ENCODE measurements at regions not wholly inside any gene's neighbourhood (a gene's known extent, or its start where the extent isn't known, plus 50 kb on each side); places are given as distances from the start of the nearest gene placed in this dataset.

DNA sequence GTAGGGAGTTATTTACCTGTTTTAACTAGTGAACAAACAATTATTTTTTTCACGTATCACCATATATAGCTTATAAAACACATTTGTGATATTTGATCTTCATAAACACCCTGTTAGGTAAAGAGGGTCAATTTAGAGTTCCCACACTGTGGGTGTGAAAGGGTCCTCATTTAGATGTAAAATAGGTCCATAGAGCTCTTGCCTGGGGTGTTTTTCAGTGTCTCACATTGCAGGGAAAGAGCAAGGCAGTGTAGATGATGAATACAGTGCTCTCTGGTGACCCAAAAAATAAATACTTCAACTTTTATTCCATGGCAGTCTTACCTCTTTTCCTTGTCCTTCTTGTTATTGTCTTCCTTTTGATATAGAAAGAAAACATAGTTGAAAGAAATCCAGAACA is 403.2 kb upstream of the SGCD start:
- DNase-seq (ENCODE audit: low spot score), result no peak

DNA sequence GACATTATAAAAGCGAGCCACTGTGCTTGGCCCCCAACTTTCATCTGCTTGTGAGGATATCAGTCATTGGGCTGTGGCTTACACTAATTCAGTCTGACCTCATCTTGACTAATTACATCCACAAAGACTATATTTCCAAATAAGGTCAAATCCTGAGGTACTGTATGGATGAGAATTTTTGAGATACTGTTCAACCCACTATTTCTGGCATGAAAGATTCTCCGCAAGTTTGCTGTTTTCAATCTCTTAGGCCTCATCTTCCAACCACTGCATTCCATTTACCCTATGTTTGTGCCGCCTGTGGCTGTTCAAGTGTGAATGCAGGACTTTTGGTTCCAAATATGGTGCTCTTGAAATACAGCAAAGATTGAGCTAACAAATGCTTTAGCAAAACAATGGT is 400.9 kb upstream of the SGCD start:
- peak; percentile 32 for DNase-seq (ENCODE audit: low spot score)

DNA sequence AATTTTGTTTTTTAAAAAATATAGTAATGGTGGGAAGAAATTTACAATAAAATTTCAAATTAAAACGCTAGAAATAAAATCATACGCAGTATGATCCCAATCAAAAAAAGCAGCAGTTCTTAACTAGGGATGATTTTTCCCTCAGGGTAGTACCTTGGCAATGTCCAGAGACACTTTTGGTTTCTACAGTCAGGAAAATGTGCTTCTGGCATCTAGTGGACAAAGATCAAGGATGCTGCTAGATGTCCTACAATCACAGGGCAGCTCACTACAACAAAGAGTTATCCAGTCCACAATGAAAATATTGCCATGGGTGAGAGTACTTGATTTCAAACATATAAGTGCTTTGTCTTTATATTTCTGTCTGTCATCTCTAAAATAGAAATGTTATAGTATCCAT is 400.2 kb upstream of the SGCD start:
- no peak for DNase-seq (ENCODE audit: low spot score)

DNA sequence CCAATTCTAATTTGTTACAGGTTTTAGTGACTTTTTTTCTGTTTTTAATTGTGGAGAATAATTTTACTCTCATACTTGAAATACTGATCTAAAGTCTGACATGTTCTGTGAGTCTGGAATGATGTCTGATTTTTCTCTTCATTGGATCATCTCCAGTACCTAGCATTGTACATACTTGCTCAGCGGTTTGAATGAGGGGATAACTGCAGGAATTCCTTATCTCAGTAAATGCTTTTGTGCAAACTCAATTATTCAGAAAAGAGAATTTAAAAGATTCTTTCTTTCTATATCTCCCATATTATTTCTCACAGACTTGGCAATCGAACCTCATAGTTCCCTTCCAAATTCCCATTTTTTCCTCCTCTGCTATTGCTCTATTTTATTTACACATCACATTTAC is 397.9 kb upstream of the SGCD start:
- peak; percentile 16 for DNase-seq (ENCODE audit: low spot score)

DNA sequence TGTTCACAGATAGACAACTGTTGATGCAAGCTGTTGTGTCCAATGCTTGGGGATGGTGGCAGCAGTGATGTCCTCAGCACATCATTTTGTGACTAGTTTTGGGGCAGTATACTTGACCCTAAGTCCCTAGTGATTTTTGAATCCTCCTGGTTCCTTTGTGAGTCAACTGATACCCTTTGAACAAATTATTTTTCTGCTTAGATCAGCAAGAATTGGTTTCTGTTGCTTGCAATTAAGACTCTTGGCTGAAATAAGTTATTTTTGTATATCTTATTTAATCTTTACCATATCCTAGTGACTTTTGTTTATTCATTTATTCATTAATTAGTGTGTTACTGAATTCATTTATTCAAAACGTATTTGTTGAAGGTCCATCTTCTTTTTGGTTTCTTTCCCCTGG is 392.0 kb upstream of the SGCD start:
- DNase-seq (ENCODE audit: low spot score), result no peak

DNA sequence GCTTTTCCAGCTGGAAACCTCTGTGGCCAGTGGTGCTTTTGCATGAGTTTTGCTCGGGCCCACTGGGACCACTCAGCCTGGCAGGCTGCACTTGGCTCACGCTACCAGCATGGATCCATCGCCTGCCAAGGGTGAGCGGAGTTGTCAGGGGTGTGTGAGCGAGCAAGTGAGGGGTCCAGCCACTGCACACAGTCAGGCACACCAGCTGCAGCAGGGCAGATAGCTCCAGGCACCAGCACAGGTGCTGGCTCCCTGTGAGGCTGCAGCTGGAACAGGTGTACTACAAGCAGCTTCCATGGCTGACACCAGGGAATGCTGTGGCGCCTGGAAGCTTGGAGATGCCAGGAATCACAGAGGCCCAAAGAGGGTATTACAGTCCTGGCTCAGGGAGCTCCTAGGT is 391.2 kb upstream of the SGCD start:
- no peak for DNase-seq (ENCODE audit: low spot score)

DNA sequence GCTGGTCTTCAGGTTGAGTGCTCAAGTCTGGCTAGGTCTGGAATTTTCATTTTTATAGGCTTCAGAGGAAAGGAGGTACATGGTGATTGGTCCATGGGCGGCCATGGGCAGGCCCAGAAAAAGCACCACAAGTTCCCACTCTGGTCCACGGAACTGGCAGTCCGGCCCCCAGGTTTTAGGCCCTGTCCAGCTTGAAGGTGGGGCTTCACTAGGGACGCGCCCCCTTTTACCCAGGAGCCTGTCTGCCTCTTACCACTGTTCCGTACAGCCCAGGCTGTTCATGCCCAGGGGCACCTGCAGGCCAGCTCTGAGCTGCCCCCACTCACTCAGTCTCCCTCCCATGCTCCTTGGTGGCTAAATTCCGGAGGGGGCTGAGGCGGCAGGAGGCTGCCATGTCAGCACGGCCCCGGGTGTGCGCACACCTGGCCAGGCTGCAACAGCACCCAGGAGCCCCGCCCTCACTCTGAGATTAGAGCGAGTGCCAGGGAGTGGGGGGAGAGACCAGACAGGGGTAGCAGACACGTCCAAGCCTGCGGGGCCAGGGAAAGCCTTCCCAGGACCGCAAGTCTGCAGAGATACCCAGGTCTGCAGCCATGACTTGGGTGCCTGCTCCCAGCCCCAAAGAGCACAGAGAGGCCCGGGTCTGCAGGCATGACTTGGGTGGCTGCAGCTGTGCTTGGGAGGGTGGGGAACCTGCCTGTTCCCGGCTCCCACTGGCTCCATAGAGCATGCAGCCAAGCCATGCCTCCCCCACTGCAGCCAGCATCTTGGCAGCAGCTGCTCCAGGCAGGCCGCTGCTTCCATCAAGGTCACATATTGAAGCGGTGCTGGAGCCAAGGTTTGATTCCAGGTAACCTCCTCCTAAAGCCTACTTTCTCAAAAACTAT is 390.2 kb upstream of the SGCD start:
- DNase-seq (ENCODE audit: low spot score), result no peak

DNA sequence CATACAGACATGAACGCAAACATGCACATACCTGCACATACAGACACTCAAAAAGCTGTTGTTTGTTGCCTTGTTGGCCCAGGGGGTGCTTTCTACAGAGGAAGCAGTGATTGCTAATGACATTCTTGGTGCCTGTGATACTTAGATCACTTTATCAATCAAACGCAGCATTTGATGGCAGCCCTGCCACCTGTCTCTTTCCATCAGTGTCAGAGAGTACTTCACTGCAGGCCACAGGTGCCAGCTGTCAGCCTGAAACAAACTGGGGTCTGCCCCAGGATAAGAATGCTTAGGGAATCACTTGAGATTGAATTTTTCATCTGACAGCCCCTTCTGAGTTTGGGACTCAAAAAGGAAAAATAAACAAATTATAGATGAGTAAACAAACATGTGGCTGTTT is 388.9 kb upstream of the SGCD start:
- DNase-seq (ENCODE audit: low spot score), result no peak

DNA sequence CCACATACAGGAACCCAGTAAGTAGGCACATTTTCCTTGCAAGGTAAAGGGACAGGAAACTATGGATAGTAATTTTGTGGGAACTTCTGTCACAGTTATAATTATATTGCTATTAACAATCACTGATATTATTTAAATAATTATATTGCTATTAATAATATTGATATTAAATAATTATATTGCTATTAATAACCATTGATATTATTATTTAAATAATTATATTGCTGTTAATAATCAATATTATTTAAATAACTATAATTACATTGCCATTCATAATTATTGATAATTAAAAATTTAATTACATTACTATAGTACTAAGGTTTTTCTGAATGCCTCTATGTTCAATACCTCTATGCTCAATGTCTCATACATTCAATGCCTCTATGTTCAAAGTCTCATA is 385.6 kb upstream of the SGCD start:
- DNase-seq (ENCODE audit: low spot score), result no peak

DNA sequence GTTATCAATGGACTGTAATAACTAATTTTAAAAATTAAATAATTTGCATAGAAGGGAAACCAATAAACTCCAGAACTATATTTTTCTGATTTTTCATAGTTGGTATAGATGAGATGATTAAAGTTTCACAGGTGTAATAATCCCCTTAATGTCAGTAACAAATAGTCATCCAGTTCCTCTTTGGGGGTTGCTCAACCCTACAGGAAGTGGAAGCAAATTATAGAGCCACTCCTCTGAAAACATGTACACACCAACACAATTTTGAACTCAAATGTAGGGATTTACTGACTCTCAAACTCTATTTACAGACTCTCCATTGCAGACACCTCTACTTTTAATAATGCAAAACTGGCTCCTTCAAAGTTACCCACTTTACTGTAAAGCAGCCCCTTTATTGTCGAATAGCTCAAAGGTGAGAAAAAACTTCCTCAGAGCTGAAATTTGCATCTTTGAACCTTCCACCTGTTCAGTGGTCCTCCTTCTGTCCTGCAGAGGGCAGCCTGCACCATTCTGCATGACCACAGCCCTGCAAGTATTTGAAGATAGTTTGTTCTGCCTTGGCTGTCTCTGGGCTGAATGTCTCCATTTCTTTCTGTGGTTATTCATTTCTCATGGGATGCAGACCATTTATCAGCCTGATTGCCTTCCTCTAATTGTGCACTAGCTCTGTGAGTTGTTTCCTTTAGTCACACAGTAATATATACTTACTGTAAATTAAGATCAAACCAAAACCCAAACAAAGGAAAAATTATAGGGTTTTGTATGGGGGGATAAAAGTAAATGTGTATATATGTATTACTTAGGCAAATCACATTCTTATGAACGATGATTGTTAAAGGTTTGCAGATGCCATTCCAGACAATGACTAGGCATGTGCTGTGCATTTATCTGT is 383.2 kb upstream of the SGCD start:
- peak; percentile 72 for DNase-seq (ENCODE audit: low spot score)

DNA sequence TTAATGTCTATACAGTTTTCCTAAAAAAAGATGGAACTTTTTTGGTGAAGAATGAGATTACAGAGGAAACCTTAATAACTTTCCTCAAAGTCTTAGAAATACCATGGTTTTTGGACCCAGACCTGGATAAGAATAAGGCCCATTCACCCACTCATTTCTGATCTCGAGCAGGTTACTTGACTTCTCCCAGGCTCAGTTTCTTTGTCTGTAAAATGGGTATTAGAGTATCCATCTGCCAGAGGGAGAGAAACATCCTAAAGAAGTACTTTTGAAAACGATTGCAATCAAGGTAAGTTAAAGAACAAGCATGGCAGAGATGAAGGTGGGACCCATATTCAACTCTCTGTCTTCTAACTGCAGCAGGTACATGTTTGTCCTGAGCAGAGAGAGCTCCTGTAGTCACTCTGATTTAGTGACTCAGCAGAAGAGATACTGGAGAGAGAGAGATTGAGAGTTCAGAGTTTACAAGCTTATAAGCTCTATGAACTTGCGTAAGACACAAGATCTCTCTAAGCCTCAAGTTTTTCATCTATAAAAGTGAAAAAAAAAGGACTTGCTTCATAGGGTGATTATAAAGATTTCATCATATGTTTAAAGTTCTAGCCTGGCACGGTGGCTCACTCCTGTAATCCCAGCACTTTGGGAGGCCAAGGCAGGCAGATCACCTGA is 379.4 kb upstream of the SGCD start:
- no peak for DNase-seq (ENCODE audit: low spot score)

DNA sequence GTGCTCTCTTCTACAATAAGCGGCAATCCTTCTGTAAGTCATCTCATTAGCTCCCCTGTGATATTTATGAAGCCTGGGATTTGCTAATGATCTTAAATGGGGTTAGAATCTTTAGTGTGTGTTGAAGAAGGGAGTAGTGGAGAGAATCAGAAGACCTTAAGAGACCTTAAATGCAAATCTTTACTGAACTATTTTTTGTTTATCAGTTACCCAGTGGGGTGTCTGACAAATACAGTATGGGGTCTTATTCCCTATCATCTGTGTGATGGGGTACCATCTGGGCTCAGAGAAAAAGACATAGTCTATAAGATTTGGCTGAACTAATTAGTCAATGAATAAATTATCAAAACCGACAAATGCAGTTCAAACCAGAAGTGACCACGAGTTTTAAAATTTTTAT is 378.4 kb upstream of the SGCD start:
- no peak for DNase-seq (ENCODE audit: low spot score)

DNA sequence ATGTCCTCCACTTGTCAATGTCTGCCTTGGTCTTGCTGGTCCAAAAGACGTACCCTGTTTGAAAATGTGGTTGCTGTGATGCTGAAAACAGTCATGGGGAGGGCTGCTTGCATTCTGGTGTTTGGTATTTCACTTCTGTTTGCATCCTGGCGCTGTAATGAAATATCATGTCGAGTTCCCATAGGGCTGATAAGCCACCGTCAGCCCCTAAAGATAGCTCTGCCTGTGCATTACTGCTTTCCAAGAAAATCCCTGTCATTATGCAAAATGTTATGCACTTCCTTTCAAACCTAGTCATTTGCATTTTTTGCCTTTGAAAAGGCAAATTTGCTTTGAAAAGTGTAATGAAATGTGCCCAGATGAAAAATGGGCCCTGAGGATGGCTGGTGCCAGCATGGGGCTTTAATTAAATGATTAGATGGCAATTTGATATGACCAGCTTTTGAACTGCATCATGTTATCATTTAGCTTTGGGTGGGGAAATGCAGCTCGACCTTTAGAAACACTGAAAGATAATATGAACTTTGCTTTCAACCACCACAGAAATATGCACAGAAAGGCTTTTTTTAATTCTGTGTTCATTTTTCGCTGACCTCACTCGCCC is 374.4 kb upstream of the SGCD start:
- no peak for DNase-seq (ENCODE audit: low spot score)

DNA sequence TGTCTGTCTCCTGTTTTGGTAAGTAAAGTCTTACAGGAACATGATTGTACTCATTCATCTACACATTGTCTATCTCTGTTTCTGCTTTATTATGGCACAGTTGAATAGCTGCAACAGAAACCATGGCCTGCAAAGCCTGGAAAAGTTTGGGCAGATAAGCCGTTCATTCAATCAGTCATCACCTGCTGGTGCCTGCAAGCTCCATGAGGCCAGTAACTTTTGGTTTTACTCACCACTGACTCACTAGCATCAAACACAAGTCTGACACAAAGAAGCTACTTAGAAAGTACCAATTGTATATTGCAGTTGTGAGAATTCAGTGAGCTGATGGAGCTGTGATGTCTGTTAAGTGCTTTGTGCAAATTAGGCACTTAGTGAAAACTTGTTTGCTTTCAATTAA is 373.6 kb upstream of the SGCD start:
- DNase-seq (ENCODE audit: low spot score), result no peak

DNA sequence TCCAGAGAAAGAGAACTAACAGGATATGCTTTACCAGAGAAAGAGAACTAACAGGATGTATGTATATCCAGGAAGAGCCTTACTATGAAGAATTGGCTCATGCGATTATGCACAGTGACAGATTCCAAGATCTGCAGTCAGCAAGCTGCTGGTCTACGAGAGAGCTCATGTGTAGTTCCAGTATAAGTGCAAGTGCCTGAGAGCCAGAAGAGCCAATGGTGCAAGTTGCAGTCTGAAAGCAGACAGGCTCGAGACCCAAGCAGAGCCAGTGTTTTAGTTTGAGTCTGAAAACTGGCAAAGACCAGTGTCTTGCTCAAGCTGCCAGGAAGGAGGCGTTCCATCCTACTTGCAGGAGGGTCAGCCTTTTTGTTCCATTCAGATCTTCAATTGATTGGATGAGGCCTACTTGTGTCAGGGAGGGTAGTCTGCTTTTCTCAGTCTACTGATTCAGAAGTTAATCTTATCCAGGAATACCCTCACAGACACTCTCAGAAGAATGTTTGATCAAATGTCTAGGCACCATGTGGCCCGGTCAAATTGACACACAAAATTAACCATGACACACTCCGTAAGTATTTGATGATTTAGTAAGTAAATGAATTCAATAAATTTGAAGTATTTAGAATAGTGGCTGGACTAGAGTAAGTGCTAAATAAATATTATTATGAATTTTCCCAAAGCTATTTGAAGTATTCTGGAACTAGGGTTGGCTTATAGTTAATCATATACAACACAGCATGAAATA is 372.1 kb upstream of the SGCD start:
- peak; percentile 11 for DNase-seq (ENCODE audit: low spot score)

DNA sequence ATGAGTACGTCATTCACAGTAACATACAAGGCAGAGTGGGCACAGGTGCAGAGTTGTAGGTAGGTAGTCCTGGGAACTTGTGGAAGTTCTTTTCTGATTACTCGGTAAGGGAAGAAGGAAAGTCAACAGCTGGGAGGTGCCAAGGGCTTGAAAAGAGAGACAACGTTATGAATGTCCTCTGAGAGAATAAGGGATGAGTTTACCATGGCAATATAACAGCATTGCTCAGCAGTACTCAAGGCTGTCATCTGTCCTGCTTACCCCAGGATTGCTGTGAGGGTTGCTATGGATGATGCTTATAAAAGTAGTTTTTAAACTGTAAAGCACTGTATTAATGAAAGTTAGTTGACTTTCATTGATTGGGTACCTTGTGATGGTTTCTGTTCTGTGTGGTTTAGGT is 369.1 kb upstream of the SGCD start:
- DNase-seq (ENCODE audit: low spot score), result no peak

DNA sequence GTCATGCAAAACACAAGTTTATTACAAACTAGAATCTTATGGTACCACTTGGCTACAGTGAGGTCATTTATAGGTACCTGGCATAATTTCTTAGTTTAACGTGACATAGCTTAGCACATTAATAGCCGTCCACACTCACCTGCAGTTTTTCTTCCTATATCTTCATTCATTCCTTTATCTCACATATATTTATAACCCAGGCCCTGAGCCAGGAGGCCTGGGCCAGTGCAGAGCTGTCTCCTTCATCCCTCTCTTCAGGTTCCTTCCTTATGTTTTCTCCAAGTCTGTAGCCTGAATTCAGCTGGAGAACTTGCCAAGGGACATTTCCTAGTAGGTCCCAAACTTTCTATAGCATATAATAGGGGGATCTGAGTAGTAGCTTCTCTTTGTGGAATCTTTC is 367.9 kb upstream of the SGCD start:
- no peak for DNase-seq (ENCODE audit: low spot score)

DNA sequence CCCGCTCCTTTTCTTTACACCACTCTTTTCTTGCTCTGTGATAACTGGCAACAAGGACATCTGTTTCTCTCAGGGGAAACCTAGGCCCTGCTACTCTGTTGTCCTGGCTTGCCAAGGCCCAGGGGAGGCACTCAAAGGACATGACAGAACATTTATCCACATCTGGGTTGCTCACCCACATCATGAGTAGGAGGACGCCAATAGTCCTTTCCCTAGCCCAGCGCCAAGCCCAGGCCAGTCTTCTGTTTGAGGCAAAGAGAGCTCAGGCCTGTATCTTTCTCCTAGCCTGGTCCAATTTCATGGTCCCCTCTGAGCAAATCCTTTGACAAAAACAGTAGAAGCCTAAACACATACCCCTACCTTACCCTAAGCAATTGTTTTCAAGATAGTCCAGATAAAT is 366.8 kb upstream of the SGCD start:
- no peak for DNase-seq (ENCODE audit: low spot score)

DNA sequence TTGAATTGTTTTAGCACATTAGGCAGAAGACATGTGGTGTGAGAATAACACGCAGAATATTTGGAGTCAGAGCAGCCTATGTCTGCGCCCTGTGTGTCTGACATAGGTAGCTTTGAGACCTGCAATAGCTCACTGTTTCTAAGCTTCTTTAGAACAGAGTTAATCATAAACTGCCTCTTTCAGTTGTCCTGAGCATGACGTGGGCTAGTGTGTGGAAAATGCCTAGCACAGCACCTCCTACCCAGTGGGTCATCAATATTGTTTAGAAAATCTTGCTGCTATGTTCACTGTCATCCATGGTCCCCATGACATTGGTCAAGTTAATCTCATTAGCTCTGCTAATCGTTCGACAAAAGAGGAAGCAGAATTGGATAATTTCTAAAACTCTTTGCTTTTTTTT is 357.4 kb upstream of the SGCD start:
- no peak for DNase-seq (ENCODE audit: low spot score)

DNA sequence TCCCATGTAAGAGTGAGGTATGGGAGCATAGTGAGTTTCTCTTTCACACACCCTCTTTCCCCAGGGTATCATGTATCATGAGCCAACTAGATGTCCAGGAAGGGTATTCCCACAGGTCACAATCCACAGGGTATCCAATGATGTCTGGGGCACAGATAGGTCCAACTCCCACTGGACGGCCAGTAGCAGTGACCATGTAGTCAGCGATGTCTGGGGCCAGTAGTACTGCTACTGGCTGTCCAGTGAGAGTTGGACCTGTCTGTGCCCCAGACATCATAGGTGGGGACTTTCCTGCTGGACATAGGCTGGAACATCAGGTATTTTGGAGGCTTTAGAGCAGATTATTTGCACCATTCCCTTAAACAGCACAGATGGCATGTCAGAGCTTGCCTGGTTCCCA is 352.6 kb upstream of the SGCD start:
- no peak for DNase-seq (ENCODE audit: low spot score)

DNA sequence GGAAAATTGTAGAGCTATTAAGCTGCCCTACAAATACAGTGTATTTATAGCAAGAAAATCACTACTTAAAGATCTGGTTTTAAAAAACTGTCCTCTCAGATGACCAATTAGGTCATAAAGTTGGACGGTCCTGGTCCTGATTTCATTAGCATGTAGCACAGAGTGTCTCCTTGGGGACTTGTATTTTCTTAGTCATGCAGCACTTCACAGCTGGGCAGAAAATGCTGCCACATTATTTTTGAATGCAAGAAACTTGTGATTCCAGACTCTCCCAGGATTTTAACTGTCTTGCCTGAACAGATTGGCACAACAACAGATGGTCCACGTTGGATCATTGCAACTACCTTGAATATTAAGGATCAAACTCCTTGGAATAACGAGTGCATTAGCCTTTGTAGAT is 348.1 kb upstream of the SGCD start:
- peak; percentile 11 for DNase-seq (ENCODE audit: low spot score)

DNA sequence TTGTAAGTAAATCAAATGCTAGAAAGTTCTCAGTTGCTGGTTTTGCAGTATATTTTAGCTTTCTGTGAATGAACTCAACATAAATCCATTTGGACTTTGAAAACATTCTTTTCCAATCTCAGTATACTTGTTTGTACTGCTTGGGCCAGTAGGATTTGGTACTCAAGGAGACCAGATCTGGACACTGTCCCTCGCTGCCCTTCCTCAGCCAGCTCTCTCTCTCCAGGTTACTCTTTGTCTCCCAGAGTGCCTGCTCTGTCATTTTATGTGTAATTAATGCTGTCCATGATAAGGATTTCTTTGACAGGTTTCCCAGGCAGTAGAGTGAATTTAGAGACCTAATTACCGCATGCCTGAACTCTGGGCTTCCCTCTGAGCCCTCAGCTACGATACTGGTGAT is 344.6 kb upstream of the SGCD start:
- DNase-seq (ENCODE audit: low spot score), result no peak
